Small intestine (tissue), 7 donors: ENCODE measurements at regions not wholly inside any gene's neighbourhood (a gene's known extent, or its start where the extent isn't known, plus 50 kb on each side); places are given as distances from the start of the nearest gene placed in this dataset.

ENCODE experiments used
- DNase-seq, 2 donors: peaks; one replicate each; pipeline versions ENCODE4 v3.0.0 to v3.0.0-alpha.2; 2013
- FAIRE-seq: peaks from 2 replicates; lab custom pipeline; 2012; peaks lifted over from hg19 to GRCh38; lab: Jason Lieb, UNC
- H3K27ac ChIP-seq, 3 donors: one replicate each; pipeline ENCODE4 v1.5.1; 2013; ENCODE audit warnings: low read length in 2 of 3, mild to moderate bottlenecking in 2 of 3, control low read depth in 1 of 3, inconsistent platforms in 1 of 3, low read depth in 1 of 3, moderate library complexity in 1 of 3
- H3K27me3 ChIP-seq, 3 donors: one replicate each; pipeline ENCODE4 v1.6.1; 2013; ENCODE audit warnings: low read length in 3 of 3, inconsistent platforms in 1 of 3; ENCODE audit not compliant: control insufficient read depth in 3 of 3, insufficient read depth in 3 of 3
- H3K36me3 ChIP-seq, 3 donors: one replicate each; pipeline ENCODE4 v1.6.1; 2013; ENCODE audit warnings: low read length in 3 of 3, inconsistent platforms in 1 of 3, low read depth in 1 of 3, mild to moderate bottlenecking in 1 of 3, moderate library complexity in 1 of 3; ENCODE audit not compliant: control insufficient read depth in 3 of 3, insufficient read depth in 2 of 3
- H3K4me1 ChIP-seq, 3 donors: one replicate each; pipeline ENCODE4 v1.6.1; 2013; ENCODE audit warnings: low read length in 2 of 3, inconsistent platforms in 1 of 3, low read depth in 1 of 3, mild to moderate bottlenecking in 1 of 3, moderate library complexity in 1 of 3; ENCODE audit not compliant: control insufficient read depth in 3 of 3, insufficient read depth in 2 of 3
- H3K4me3 ChIP-seq, 3 donors: one replicate each; pipeline ENCODE4 v1.5.1; 2013; ENCODE audit warnings: low read length in 3 of 3, control low read depth in 1 of 3, inconsistent platforms in 1 of 3, low read depth in 1 of 3, mild to moderate bottlenecking in 1 of 3, moderate library complexity in 1 of 3
- H3K9me3 ChIP-seq, 2 donors: one replicate each; pipeline ENCODE4 v1.6.1; 2013; ENCODE audit warnings: low read depth in 1 of 2, low read length in 1 of 2; ENCODE audit not compliant: control insufficient read depth in 2 of 2, insufficient read depth in 1 of 2
- WGBS, 3 donors: extraction: QIAGEN DNeasy Blood & Tissue Kit; methylation state at CpG; one replicate each; pipeline ENCODE4 v1.1.7; 2013; 5-methylcytosine and 5-hydroxymethylcytosine counted together
- donor health status: healthy with polysubstance abuse.
- donor health status: control.
- donor health status: control.
- donor health status: Bipolar disorder and iron deficiency.
- donor health status: healthy.

GRCh38 chr9:90107040-90107725 is 502.4 kb downstream of the GADD45G start:
- WGBS, 3 donors = 13 to 35% (median 32%) methylated on average over 4 of the region's 4 CpGs
- FAIRE-seq = no peak
- no peak overlapping the region for H3K27ac ChIP-seq

GRCh38 chr9:90107726-90108655 is 503.2 kb downstream of the GADD45G start:
- whole genome bisulfite sequencing, 3 donors = 51 to 62% (median 60%) methylated on average over 7 of the region's 7 CpGs

More at GRCh38 chr9:90107040-90107725, 502.4 kb downstream of the GADD45G start:
- DNase-seq = peak; percentile 40 to 79
- H3K27me3 ChIP-seq = no peaks in the 10 kb centered on the region
- no peaks in the 10 kb centered on the region for H3K36me3 ChIP-seq
- H3K4me1 ChIP-seq = peaks cover 0 to 5% (median under 1%) of the 10 kb centered on the region in 3 donors
- no peak overlapping the region for H3K4me3 ChIP-seq
- peaks cover 0 to 12% of the 10 kb centered on the region in 2 donors for H3K9me3 ChIP-seq

GRCh38 chr9:90112788-90113187 is 508.0 kb downstream of the GADD45G start:
- WGBS, 3 donors = 49 to 53% (median 51%) methylated on average over 4 of the region's 4 CpGs
- Histone ChIP-seq H3K4me3 (no peak overlapping the region), H3K36me3 (no peaks in the 10 kb centered on the region), H3K27me3 (no peaks in the 10 kb centered on the region), H3K27ac (no peak overlapping the region), H3K9me3 (peaks cover 0 to 12% of the 10 kb centered on the region in 2 donors), H3K4me1 (no peaks in the 10 kb centered on the region)
- no peak for DNase-seq
- FAIRE-seq = no peak

More at GRCh38 chr9:90107726-90108655, 503.2 kb downstream of the GADD45G start:
- Histone ChIP-seq H3K4me3 (no peak overlapping the region), H3K27ac (no peak overlapping the region), H3K9me3 (peaks cover 0 to 12% of the 10 kb centered on the region in 2 donors), H3K27me3 (no peaks in the 10 kb centered on the region), H3K4me1 (peaks cover 0 to 5% (median 0%) of the 10 kb centered on the region in 3 donors), H3K36me3 (no peaks in the 10 kb centered on the region)
- DNase-seq = no peak
- FAIRE-seq = no peak

DNA sequence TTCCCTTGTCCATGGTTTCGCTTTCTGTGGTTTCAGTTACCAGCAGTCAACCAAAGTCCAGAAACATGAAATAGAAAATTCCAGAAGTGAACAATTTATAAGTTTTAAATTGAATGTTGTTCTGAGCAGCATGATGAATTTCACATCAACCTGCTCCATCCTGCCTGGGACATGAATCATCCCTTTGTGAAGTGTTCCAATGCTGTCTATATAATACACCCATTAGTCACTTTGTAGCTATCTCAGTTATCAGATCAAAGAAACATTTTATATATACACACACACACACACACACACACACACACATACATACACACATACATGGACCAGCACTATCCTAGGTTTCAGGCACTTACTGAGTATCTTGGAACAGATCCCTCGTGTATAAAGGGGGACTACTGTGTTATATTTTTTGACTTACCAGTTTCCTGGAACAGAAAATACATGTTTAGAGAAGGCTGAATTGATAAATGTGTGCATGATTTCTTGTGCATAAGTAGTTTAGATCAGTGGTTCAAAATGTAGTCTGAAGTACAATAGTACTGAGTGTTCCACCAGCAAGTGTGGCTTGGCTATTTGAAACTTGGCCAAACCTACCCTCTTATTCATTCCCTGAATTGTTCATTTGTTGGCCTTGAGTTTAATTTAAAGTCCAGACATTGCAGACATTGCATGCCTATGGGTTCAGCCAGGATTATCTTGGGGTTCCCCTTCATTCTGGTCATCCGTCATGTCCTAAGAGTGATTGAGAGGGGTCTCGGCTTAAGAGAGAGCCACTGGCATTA is 510.0 kb downstream of the GADD45G start:
- H3K4me1 ChIP-seq = no peaks in the 10 kb centered on the region
- WGBS, 3 donors = 83 to 86% (median 85%) methylated on average over 4 of the region's 4 CpGs
- no peak overlapping the region for H3K4me3 ChIP-seq
- no peaks in the 10 kb centered on the region for H3K36me3 ChIP-seq
- H3K27me3 ChIP-seq = no peaks in the 10 kb centered on the region
- no peaks in the 10 kb centered on the region for H3K9me3 ChIP-seq
- DNase-seq = no peak
- FAIRE-seq = no peak
- no peak overlapping the region for H3K27ac ChIP-seq

DNA sequence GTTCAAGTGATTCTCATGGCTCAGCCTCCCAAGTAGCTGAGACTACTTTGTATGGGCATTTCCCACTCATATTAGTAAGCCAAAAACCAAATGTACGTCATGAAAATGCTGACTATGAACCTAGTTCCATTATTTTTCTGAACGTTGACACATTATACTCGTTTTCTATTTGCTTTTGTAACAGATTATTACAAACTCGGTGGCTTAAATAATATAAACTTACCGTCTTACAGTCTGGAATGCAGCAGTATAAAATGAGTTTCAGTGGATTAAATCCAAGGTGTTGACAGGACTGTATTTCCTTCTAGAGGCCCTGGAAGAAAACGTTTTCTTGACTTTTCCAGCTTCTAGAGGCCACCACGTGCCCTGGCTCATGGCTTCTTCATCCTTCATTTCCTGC is 517.0 kb downstream of the GADD45G start:
- H3K27ac ChIP-seq = no peak overlapping the region
- WGBS, 3 donors = 69 to 83% (median 82%) methylated on average over 7 of the region's 7 CpGs

DNA sequence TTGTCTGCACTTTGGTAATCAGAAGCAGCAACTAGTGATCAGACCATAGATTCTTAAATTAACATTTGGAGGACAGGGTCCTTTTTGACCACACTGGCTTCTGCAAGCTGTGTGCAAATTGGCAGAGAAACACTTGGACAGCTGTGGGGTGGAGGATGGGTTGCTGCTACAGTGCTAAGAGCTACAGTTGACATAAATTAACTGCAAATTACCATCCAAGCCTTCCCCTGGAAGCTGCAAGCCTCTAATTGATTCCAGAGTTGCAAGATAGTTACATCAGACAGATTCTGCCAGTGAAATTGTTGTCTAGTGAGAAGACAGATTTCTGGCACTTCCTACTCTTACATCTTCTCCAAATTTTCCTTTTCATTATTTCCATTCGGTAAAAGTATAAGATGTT is 517.7 kb downstream of the DIRAS2 start:
- 71 to 90% (median 88%) methylated on average over 1 of the region's 1 CpG for WGBS, 3 donors
- FAIRE-seq = no peak

More for the DNA sequence above, 517.0 kb downstream of the GADD45G start:
- H3K9me3 ChIP-seq = peaks cover 0 to 7% of the 10 kb centered on the region in 2 donors
- FAIRE-seq (no peak), DNase-seq (no peak)
- no peaks in the 10 kb centered on the region for H3K27me3 ChIP-seq
- H3K4me3 ChIP-seq = no peak overlapping the region
- no peaks in the 10 kb centered on the region for H3K36me3 ChIP-seq
- no peaks in the 10 kb centered on the region for H3K4me1 ChIP-seq

DNA sequence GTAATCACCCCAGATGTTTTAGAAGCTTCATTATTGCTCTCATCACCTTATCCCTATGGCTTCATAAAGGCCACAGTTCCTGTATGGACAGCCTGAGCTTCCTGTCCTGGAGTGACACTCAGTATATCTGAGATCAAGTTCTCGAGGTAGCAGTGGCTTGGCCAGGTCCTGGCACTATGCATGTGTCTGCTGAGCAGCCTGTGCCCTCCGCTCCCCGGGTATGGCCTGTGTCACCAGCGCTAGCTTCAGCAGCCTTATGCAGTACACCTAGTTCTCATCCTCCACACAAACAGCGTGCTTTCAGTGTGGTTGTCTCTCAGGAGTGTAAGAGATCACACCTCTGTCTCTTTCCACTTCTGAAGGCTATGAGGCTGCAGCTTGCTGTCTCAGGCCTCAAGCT is 514.7 kb downstream of the DIRAS2 start:
- WGBS, 3 donors = 82 to 88% (median 87%) methylated on average over 5 of the region's 5 CpGs
- no peak overlapping the region for H3K4me3 ChIP-seq
- peaks cover 0 to 5% of the 10 kb centered on the region in 2 donors for H3K9me3 ChIP-seq
- H3K4me1 ChIP-seq = no peaks in the 10 kb centered on the region
- H3K36me3 ChIP-seq = no peaks in the 10 kb centered on the region
- FAIRE-seq (no peak), DNase-seq (no peak)
- H3K27me3 ChIP-seq = peaks cover 0 to 4% (median 0%) of the 10 kb centered on the region in 3 donors
- no peak overlapping the region for H3K27ac ChIP-seq

More for the DNA sequence above, 517.7 kb downstream of the DIRAS2 start:
- Histone ChIP-seq H3K4me1 (no peaks in the 10 kb centered on the region), H3K27me3 (peaks cover 0 to 4% (median 0%) of the 10 kb centered on the region in 3 donors), H3K9me3 (peaks cover 0 to 7% of the 10 kb centered on the region in 2 donors), H3K4me3 (no peak overlapping the region), H3K36me3 (no peaks in the 10 kb centered on the region), H3K27ac (no peak overlapping the region)
- no peak for DNase-seq
